HTR-8/SVneo (cell line): ENCODE measurements at regions not wholly inside any gene's neighbourhood (a gene's known extent, or its start where the extent isn't known, plus 50 kb on each side); places are given as distances from the start of the nearest gene placed in this dataset.

Experiments used
- DNase-seq: peaks from one replicate; pipeline ENCODE4 v3.0.0; 2011; ENCODE audit warnings: low spot score, mixed read lengths; ENCODE audit not compliant: insufficient read length
- FAIRE-seq: peaks from 2 replicates; lab custom pipeline; 2011; peaks lifted over from hg19 to GRCh38; lab: Jason Lieb, UNC

DNA sequence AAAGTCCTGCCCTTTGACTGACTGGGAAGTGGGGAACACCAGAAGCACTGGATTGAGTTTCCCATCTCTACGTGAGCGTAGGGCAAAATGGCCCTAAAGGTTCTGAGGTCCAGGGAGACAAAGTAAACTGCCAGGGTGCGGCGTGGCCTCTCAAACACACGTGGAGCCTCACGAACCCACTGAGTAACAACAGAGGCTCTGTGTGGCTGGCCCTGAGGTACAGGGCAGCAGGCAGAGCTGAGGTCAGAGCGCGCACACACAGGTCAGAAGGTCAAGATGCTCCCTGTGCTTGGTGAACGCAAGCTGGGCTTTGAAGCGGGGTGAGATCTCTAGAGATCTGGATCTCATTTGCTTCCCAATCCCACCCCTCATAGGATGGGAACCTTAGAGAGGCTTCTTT lies 99.0 kb upstream of the ZMIZ1 start:
- DNase-seq (no peak), FAIRE-seq (no peak)

DNA sequence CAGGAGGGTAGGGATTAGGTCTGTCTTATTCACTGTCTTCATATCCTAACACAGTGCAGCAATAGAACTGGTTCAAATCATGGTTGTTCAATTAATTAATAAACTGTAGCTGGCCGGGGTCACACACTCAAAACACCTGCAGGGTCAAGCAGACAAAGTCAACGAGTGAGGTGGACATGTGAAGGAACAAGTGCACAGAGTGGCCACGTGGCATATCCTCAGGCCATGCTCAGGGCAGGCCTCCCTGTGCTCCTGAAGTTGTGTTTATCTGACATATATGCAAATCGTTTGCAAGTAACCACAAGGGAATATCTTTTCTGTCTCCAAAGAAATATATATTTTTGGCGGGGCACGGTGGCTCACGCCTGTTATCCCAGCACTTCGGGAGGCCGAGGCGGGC lies 98.5 kb upstream of the ZMIZ1 start:
- DNase-seq = no peak
- FAIRE-seq = no peak

DNA sequence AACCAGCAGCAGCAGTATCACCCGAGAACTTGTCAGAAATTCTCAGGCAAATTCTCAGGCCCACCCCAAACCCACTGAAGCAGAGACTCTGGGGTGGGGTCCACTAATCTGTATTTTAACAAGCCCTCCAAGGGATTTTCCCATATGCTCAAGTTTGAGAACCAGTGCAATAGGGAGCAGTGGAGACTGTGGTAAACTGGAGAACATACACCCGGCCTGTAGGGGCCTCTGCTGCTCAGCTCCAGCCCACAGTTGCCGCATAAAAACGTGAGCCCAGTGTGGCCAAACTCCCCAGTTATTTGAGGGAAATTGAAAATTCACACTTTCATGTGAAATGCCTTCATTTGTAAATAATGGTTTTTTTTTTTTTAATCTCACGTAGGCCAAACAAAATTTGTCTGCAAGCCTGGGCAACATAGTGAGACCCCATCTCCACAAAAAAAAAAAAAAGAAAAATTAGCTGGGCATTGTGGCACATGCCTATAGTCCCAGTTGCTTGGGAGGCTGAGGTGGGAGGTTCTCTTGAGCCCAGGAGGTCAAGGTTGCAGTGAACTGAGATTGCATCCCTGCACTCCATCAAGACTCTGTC lies 97.6 kb upstream of the ZMIZ1 start:
- no peak for DNase-seq
- no peak for FAIRE-seq

DNA sequence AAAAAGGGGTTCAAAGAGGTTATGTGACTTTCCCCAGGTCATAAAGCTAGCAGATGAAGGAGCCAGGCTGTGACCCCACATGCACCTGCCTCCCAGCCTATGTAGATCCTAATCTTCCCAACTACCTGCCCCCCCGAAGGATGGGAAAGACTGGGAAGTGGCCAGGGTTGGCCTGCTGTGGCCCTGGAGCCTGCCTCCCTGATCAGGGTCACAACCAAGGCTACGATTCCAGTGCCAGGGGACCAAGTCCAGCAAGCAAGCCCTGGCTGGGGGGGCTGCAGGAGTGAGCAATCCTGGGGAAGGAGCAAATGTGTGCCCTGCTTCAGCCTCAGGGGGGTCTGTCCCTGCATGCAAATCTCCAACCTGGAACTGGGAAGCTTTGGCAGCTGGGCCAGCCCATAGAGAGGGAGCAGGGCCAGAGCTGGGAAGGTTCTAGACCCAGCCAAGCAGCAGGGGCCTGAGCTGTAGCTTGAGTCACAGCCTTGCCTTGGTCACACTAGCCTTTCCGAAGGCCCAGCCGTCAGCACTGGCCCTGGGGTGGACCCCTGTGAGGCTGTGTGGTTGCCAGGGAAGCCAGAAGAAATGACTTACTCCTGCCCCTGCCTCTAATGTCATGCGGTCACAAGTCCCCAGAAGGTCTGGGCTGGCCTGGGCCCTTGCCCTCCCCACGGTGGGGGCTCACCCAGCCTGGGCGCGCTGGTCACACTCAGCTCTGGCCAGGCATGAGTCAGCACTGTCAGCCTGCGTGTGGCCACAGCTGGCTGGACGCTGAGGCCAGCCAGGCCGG lies 96.4 kb upstream of the ZMIZ1 start:
- DNase-seq (peak; percentile 69), FAIRE-seq (no peak)

DNA sequence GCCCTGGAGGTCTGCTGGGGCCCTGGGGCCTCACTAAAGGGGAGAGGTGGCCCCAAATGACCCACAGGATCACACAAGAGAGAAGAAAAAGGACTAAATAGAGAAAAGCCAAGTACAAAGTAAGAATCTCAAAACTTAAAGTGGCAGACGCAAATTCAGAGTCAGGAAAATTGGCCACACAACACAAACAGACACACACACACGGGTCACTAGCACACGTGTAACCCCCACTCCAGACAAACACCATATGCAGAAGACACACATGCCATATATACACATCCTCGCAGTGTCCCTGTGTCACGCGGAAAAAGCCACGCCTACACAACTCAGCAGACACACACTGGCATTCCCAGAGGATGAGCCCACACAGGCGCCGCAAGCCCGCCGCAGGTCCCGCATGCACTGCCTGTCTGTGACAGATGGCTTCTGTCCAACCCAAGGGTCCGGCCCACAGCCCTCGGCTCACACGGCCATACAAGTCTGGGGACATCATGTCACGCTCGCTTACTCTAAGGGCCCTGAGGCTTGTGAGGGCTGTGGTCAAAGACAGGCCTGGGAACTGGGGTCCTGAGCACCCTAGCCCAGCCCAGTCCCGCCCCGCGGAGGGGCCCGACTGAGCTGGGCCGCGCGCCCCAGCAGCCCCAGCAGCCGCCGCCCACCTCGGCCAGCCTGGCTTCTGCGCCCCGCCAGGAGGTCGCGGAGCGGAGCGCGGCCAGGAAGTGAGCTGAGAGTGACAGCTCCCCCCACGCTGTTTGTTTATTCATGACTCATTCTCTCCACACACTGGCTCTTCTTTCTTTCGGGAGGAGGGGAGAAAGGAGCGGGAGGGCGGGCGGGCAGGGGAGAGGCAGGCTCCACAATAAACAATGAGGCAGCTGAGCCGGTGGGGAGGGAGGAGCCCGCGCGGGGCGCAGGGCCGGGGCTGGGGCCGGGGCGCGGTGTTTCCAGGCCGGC lies 95.5 kb upstream of the ZMIZ1 start:
- no peak for FAIRE-seq
- peak; percentile 91 for DNase-seq

DNA sequence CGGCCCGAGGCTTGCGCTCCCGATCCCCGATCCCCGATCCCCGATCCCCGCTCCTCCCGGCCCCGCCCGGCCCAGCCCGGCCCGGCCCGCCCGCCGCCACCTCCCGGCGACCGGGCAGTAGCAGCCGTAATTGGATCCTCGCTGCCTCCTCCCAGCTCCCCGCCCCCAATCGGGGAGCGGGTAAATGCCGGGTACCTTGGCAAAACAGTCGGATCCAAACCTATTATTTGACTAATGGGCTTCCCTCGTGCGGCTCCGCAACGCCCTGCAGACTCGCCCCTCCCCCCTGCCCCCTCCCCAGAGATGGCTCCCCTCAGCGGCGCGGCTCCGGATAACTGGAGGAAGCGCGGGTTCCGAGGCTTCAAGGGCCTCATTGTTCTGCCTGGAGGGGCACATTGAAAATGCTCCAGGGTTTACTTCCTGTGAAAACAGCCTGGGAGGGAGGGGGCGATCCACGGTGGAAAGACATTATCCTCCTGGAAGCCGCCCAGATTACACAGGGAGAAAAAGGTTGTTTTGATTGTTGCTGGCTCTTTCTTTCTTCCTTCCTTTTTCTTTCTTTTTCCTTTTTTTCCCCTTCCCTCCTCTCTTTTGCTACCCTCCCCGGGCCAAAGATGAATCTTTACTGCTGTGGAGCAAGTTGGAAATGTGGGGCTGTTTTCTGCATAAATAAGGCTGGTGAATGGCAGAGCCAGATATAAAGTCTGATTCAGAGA lies 94.7 kb upstream of the ZMIZ1 start:
- peak; percentile 60 for DNase-seq
- FAIRE-seq = no peak

DNA sequence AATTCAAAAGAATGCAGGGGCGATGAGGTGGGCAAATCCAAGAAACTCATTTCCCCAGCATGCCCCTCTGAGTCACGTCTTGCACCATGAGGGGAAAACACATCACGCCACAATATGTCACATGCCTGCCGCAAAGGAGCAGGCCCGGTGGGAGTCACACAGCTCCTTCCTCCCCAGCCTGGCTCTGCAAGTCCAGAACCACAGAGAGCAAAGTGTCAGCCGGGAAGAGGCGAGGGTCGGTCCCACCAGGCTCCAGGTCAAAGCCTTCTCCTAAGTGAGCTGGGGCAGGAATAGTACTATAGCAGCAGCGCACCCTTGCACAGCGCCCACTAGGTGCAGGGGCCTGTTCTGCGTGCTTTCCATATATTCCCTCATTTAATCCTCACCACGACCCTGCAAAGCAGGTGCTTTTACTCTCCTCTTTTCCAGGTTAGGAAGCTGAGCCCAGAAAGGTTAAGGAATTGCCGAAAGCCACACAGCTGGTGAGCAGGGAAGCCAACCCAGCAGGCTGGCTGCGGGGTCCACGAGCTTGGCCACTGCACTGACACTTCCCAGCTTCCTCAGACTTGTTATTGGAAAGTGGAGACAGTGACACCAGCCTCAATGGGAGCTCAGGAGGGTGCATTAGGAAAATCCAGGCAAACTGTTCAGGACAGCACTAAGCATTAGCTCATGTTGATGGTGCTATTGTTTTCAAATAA lies 94.0 kb upstream of the ZMIZ1 start:
- no peak for FAIRE-seq
- DNase-seq = peak; percentile 63

DNA sequence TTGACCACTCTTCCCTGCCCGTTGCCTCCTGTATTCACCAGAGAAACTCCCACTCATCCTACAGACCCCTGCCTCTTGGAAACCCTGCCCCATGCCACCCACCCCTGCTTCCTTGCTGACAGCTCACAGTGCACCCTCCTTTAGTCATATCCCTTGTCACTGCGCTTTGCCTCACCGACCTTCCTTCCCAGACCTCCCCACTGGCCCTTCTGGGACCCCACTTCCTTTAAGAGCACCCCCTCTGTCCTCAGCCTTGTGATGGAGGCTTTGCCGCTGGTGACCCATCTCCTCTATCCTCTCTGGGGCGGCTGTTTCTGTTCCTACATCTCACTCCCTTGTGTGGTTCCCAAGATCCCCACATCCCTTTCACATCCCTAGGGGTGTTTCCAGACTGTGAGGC lies 92.8 kb upstream of the ZMIZ1 start:
- DNase-seq (no peak), FAIRE-seq (no peak)

DNA sequence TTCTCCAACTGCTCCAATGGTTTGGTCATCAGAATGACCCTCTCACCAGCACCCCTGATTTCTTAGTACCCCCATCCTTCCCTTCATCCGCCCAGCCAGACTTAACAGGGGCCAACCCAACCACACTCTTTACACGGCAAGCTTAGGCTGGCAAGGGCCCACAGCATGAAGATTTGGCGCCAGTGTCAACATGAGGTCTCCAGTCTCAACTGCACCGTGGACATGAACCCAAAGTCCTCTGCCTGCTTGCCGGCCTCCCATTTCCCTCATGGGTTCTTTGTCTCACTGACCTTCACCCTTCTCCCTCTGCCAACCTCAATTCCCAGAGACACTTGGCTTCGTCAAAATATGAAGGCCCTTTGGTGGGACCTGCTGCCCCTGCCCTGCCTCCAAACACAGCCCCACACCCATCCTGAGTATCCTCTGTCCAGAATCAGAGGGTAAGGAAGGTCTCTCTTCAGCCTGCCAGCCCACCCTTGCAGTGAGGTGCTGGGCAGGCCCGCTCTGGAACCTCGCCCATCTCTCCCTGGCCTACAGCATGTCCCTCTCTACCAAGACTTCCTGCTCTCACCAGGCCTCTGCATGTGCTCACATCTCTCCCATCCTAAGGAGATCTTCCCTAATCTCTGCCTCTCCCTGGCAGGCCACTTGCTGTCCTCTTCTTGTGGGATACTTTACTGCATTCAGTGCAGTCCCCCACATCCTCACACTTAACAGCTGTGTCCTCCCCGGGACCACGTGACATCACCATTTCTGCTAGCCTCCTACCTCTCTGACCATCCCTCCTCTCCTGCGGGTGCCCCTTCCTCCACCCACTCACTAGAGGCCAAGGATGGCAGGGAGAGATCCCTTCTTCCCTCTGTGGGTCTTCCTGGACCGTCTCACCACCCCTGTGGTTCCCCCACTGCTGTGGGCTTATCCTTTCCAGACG lies 91.7 kb upstream of the ZMIZ1 start:
- DNase-seq (no peak), FAIRE-seq (no peak)

DNA sequence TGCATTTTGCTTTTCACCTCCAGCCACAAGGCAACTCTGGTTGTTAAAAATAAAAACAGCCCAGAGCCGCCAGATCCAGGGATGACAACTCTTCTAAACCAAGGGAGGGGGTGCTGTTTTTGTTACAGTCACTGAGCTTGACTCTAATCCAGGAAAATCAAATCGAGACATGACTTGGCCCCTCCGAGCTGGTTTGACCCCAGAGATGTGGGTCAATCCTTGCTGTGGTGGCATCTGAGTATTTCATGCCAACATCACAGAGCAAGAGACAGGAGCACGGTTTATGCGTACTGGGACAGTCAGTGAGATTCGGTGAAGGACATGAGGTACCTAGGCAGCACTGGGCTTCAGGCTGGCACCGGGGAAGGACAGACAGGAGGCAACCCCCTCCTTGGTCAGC lies 88.8 kb upstream of the ZMIZ1 start:
- DNase-seq (no peak), FAIRE-seq (no peak)

DNA sequence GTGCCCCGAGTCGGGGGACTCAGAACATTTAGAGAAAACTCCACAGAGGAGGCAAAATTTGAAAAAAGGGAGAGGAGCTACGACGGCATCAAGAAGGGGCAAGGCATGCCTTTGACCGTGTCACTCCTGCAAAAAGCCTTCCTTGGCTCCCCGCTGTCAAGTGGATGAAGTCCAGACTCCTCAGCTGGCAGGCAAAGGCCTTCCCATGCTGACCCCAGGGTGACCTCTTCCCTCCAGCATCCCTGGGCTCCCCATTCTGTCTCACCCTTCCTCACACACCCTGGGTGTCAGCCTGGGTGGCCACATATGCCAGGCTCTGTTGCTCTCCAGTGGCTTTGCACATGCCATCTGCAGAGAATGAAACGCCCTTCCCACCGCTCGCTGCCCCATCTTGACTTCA lies 88.4 kb upstream of the ZMIZ1 start:
- no peak for FAIRE-seq

DNA sequence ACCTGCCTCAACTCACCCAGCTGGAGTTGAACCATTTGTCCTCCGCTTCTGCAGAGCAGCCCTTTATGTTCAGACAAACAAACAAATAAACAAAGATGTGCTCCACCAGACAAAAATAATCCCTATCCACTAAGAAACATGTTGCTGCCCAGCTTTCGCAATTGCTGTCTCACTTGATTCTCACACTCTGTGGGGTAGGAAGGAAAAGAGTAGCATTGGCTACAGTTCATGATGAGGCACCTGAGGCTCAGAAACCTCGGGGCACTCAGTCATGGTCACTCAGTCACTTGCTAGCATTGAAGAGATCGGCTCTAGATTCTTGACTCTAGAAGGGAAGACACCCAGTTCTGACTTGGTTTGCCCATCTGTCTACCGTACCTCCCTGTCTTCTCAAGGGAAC lies 88.0 kb upstream of the ZMIZ1 start:
- FAIRE-seq (no peak), DNase-seq (no peak)

More for the DNA sequence above, 88.4 kb upstream of the ZMIZ1 start:
- no peak for DNase-seq

DNA sequence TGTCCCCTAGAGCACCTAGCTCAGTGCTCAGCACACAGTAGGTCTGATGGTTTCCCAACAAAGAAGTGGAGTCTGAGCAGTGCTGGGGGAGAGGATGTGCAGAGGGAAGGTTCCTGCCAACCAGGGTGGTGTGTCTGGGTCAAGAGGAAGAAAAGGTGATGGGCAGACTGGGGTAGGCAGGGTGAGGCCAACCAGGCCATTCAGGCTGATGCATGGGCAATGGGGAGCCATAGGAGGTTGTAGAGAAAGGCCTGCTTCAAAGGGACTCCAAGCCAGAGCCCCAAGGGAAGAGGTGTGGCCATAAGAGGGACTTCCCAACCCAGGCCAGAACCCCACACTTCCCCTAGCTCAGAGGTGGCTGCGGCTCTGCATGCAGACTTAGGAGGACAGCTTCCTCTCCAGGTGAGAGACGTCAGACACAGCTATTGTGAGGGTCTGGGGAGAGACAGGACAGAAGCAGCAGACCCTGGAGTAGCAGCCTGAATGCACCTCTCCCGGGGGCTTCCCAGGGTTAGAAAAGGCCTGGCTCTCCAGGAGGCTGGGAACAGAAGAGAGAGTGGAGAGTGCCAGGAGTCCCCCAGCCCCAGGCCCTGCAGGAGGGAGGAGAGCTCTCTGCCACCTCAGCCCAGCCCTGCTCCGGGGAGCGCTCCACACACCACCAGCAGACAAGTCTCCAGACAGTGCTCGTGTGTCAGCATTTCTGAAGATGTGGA lies 87.4 kb upstream of the ZMIZ1 start:
- FAIRE-seq (no peak), DNase-seq (no peak)

DNA sequence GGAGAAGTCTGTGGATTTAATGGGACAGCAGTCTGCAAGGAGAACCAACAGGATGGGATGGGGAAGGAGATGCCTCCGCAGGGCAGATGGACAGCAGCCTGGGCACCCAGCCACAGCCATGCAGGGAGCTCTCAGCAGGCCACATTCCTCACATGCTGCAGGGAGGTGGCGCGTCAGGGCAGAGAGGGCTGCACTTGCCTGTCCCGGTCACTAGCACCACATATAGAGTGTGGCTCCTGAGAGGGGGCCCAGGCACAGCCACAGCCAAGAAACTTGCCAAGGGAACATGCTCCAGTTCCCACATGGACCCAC lies 86.8 kb upstream of the ZMIZ1 start:
- no peak for FAIRE-seq
- DNase-seq = no peak

DNA sequence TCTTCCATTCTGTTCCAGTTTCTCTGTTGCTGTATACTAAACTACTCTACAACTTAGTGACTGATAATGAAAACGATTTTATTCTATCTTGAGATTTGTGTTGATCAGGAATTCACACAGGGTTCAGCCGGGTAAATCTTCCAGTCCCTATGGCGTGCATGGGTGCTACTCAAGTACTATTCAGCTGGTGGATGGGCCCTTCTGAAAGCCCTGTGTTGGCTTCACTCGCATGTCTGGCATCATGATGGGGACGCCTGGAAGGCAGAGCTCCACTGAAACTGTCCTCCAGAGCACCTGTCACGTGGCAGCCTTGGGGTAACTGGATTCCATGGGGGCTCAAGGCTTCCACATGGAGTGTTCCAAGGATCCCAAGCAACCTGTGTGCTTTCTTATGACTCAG lies 86.0 kb upstream of the ZMIZ1 start:
- no peak for FAIRE-seq

DNA sequence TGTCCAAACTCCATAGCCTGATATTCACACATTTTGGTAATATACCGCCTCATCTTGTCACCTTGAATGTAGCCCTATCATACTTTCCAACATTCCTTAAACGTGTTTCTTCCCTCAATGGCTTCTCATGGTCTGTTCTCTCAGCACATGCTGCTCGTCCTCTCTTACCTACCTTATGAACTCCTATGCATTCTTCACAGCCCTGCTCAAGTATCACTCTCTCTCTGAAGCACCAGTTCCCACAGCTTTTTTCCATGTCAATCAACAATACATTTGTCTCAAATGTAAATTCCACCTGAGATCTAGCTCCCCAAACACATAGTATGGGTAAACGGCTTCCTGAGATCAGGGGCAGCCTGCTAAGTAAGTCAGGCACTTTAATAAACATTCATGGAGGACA lies 85.2 kb upstream of the ZMIZ1 start:
- DNase-seq (no peak), FAIRE-seq (no peak)

More for the DNA sequence above, 86.0 kb upstream of the ZMIZ1 start:
- no peak for DNase-seq

DNA sequence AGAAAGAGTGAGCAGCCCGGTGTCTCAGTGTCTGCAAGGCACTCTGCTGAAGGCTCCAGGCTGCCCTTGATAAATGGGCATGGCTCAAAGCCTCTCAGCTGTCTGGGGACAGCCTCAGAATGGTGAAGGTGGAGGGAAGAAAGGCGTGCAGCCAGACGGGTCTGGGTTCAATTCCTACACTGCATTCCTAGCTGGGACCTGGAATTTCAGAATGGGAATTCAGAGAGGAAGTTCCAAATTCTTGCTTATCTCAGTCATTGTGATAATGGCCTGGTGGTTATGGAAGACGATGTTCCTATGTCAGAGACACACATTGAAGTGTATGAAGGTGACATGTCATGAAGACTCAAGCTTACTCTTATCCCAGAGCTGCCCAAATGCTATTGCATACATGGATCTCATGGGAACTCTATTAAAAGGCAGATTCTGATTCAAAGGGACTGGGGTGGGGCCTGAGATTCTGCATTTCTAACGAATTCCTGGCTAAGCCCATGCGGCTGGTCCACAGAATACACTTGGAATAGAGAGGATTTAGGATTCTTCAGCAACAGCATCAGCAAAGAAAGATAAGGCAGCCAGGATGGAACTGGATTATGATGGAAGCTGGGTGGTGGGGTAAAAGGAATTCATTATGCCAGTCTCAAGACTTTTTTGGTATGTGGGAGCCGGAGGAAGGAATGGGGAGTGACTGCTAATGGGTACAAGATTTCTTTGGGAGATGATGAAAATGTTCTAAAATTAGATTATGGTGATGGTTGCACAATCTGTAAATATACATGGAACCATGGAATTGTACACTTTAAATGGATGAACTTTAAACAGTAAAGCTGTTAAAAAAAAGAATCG lies 82.6 kb upstream of the ZMIZ1 start:
- no peak for FAIRE-seq
- DNase-seq = no peak
